IMR-90 (cell line): ENCODE measurements at regions not wholly inside any gene's neighbourhood (a gene's known extent, or its start where the extent isn't known, plus 50 kb on each side); places are given as distances from the start of the nearest gene placed in this dataset.

Experiments
- BHLHE40 ChIP-seq: fragments of 150-350 bp; IDR thresholded peaks from 2 replicates; pipeline ENCODE4 v1.6.1; 2016; ENCODE audit warnings: mild to moderate bottlenecking, low read depth, low read length
- CTCF ChIP-seq: conservative IDR thresholded peaks from 2 replicates; pipeline ENCODE4 v1.5.1; 2012; ENCODE audit warnings: mild to moderate bottlenecking, low read depth, low read length, improper control_type of control experiment
- ELK1 ChIP-seq: fragments of 150-350 bp; IDR thresholded peaks from 2 replicates; pipeline ENCODE4 v1.6.1; 2016; ENCODE audit warnings: low read depth, mild to moderate bottlenecking, low read length, moderate library complexity, borderline replicate concordance
- POLR2A ChIP-seq: IDR thresholded peaks from 2 replicates; pipeline ENCODE4 v1.6.1; 2012; ENCODE audit warnings: mild to moderate bottlenecking, low read depth, low read length

- TF ChIP-seq POLR2A = no peak
- TF ChIP-seq BHLHE40 = no peak
- TF ChIP-seq CTCF = no peak
- TF ChIP-seq ELK1 = no peak
Observed at GRCh38 chr6:144359783-144360182, 74.6 kb downstream of the UTRN start.
